Panc1 (cell line): ENCODE measurements at regions not wholly inside any gene's neighbourhood (a gene's known extent, or its start where the extent isn't known, plus 50 kb on each side); places are given as distances from the start of the nearest gene placed in this dataset.
A peak's percentile ranks its signal among the peaks of the same experiment; 100 is the strongest.

Source experiments
- ATAC-seq: fragments of 200-7000 bp; cut with Tn5 transposase; 2 replicates; pipeline ENCODE4 v1.9.1; 2020; ENCODE audit warnings: mild to moderate bottlenecking, moderate library complexity
- BruUV-seq: library from RNA; stranded (reverse); fragments of 400-500 nt; replicated peaks from 2 replicates; lab custom pipeline; 2021; lab: Mats Ljungman, UMichigan
- CTCF ChIA-PET: fragments of 300-600 bp; sonication (Branson Sonifier 250); formaldehyde crosslinking; loops from one replicate; lab custom pipeline; 2022; ENCODE audit warnings: antibody characterized with exemption; lab: Charles Lee
- POLR2A ChIA-PET: fragments of 300-600 bp; sonication (Branson Sonifier 250); formaldehyde crosslinking; loops from one replicate; lab custom pipeline; 2022; ENCODE audit warnings: antibody characterized with exemption; lab: Charles Lee
- DNase-seq: peaks from one replicate; pipeline ENCODE4 v3.0.0-alpha.2; 2010; ENCODE audit warnings: low read depth, low spot score
- H3K27ac ChIP-seq: 2 replicates; pipeline ENCODE4 v1.5.1; 2011; ENCODE audit warnings: mild to moderate bottlenecking, low read length, inconsistent platforms
- H3K27me3 ChIP-seq: fragments of 200-500 bp; sonication (Bioruptor generic); 2 replicates; pipeline ENCODE4 v1.6.0; 2014; ENCODE audit warnings: low read length, inconsistent platforms; ENCODE audit not compliant: control insufficient read depth, insufficient read depth
- H3K36me3 ChIP-seq: fragments of 200-500 bp; sonication (Bioruptor generic); 2 replicates; pipeline ENCODE4 v1.5.1; 2014; ENCODE audit warnings: inconsistent platforms, mild to moderate bottlenecking, low read length, moderate library complexity; ENCODE audit not compliant: control insufficient read depth, insufficient read depth
- H3K4me1 ChIP-seq: 2 replicates; pipeline ENCODE4 v1.5.1; 2011; ENCODE audit warnings: inconsistent platforms, mild to moderate bottlenecking, low read length, moderate library complexity; ENCODE audit not compliant: control insufficient read depth, insufficient read depth
- H3K4me3 ChIP-seq, 2 experiments: 2 replicates each; pipeline ENCODE4 v1.5.1; 2011 to 2012; ENCODE audit warnings: low read depth in 2 of 2, low read length in 2 of 2, mild to moderate bottlenecking in 2 of 2, inconsistent platforms in 1 of 2, moderate library complexity in 1 of 2
- H3K9me3 ChIP-seq: fragments of 200-500 bp; sonication (Bioruptor generic); 2 replicates; pipeline ENCODE4 v1.5.1; 2014; ENCODE audit warnings: low read depth, mild to moderate bottlenecking, inconsistent platforms, low read length, moderate library complexity; ENCODE audit not compliant: control insufficient read depth, insufficient read depth
- POLR2AphosphoS5 ChIP-seq: IDR thresholded peaks from 2 replicates; pipeline ENCODE4 v1.6.1; 2012; ENCODE audit warnings: mild to moderate bottlenecking, low read depth, low read length, moderate library complexity
- SIN3A ChIP-seq: IDR thresholded peaks from 2 replicates; pipeline ENCODE4 v1.6.1; 2012; ENCODE audit warnings: low read depth, mild to moderate bottlenecking, low read length, moderate library complexity, borderline replicate concordance; ENCODE audit not compliant: insufficient read depth
- TCF7L2 ChIP-seq: IDR thresholded peaks from 2 replicates; pipeline ENCODE4 v1.6.1; 2011; ENCODE audit warnings: mild to moderate bottlenecking, low read depth, low read length, inconsistent platforms
- in situ Hi-C: cut with HindIII; loops from 2 replicates; pipeline ENCODE4 v1.10.0; 2016; ENCODE audit warnings: low sequenced_read_pairs, low pct_unique_long_range_greater_than_20kb
- intact Hi-C: fragments of 100-400 bp; cut with micrococcal nuclease; formaldehyde crosslinking; loops from one replicate; pipeline ENCODE4 v1.10.0; 2022; ENCODE audit not compliant: unreplicated experiment
- TF ChIP-seq, protein P1 (sequence below), 2 experiments: IDR thresholded peaks; 2 replicates each; pipeline ENCODE4 v1.6.1; 2011 to 2012; ENCODE audit warnings: low read depth in 2 of 2, control low read depth in 1 of 2, low read length in 1 of 2, mild to moderate bottlenecking in 1 of 2, moderate library complexity in 1 of 2; ENCODE audit not compliant: insufficient read depth in 1 of 2
- TF ChIP-seq, protein P2 (sequence below): fragments of 450-650 bp; IDR thresholded peaks from 2 replicates; pipeline ENCODE4 v1.5.1; 2017; ENCODE audit warnings: mild to moderate bottlenecking

DNA sequence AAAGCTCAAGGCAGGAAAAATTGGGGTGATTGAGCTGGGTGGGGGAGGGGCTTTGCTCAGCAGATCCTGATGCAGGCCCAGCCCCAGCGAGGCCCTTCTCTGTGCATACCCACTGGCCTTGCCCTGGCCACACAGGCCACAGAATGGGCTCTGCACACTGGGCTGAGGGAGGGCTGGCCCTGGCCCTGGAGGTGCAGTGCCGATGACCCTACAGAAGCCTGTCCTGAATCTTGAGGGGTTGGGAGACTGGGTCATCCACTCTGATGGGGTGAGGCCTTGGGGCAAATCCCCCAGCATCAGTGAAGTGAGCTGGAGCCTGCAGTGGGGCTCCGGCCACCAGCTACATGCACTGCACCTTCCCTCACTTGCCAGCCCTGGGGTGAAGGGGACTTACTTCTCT is 153.1 kb downstream of the URI1 start:
- Histone ChIP-seq H3K27ac (no peak overlapping the region), H3K27me3 (no peaks in the 10 kb centered on the region), H3K4me1 (no peaks in the 10 kb centered on the region), H3K36me3 (no peaks in the 10 kb centered on the region), H3K9me3 (no peaks in the 10 kb centered on the region), H3K4me3 (no peak overlapping the region)
- TF ChIP-seq POLR2AphosphoS5: no peak
- no peak for TF ChIP-seq TCF7L2
- TF ChIP-seq, protein P1, sequence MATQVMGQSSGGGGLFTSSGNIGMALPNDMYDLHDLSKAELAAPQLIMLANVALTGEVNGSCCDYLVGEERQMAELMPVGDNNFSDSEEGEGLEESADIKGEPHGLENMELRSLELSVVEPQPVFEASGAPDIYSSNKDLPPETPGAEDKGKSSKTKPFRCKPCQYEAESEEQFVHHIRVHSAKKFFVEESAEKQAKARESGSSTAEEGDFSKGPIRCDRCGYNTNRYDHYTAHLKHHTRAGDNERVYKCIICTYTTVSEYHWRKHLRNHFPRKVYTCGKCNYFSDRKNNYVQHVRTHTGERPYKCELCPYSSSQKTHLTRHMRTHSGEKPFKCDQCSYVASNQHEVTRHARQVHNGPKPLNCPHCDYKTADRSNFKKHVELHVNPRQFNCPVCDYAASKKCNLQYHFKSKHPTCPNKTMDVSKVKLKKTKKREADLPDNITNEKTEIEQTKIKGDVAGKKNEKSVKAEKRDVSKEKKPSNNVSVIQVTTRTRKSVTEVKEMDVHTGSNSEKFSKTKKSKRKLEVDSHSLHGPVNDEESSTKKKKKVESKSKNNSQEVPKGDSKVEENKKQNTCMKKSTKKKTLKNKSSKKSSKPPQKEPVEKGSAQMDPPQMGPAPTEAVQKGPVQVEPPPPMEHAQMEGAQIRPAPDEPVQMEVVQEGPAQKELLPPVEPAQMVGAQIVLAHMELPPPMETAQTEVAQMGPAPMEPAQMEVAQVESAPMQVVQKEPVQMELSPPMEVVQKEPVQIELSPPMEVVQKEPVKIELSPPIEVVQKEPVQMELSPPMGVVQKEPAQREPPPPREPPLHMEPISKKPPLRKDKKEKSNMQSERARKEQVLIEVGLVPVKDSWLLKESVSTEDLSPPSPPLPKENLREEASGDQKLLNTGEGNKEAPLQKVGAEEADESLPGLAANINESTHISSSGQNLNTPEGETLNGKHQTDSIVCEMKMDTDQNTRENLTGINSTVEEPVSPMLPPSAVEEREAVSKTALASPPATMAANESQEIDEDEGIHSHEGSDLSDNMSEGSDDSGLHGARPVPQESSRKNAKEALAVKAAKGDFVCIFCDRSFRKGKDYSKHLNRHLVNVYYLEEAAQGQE (IDR thresholded peaks at IDR 0.05; ENCODE audit: insufficient read depth in 1 of 2, low read depth in 2 of 2, low read length in 1 of 2): no peak
- no peak for TF ChIP-seq SIN3A
- TF ChIP-seq, protein P2, sequence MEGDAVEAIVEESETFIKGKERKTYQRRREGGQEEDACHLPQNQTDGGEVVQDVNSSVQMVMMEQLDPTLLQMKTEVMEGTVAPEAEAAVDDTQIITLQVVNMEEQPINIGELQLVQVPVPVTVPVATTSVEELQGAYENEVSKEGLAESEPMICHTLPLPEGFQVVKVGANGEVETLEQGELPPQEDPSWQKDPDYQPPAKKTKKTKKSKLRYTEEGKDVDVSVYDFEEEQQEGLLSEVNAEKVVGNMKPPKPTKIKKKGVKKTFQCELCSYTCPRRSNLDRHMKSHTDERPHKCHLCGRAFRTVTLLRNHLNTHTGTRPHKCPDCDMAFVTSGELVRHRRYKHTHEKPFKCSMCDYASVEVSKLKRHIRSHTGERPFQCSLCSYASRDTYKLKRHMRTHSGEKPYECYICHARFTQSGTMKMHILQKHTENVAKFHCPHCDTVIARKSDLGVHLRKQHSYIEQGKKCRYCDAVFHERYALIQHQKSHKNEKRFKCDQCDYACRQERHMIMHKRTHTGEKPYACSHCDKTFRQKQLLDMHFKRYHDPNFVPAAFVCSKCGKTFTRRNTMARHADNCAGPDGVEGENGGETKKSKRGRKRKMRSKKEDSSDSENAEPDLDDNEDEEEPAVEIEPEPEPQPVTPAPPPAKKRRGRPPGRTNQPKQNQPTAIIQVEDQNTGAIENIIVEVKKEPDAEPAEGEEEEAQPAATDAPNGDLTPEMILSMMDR: no peak
- POLR2A ChIA-PET: no interaction called here
- intact Hi-C loops (no loop called here), in situ Hi-C loops (no loop called here)
- DNase-seq: no peak
- BruUV-seq: no TSS peak
- ATAC-seq: 0 out of 2 replicates have a peak, but pooled peaks have one; percentile 14
- CTCF ChIA-PET: no interaction called here

DNA sequence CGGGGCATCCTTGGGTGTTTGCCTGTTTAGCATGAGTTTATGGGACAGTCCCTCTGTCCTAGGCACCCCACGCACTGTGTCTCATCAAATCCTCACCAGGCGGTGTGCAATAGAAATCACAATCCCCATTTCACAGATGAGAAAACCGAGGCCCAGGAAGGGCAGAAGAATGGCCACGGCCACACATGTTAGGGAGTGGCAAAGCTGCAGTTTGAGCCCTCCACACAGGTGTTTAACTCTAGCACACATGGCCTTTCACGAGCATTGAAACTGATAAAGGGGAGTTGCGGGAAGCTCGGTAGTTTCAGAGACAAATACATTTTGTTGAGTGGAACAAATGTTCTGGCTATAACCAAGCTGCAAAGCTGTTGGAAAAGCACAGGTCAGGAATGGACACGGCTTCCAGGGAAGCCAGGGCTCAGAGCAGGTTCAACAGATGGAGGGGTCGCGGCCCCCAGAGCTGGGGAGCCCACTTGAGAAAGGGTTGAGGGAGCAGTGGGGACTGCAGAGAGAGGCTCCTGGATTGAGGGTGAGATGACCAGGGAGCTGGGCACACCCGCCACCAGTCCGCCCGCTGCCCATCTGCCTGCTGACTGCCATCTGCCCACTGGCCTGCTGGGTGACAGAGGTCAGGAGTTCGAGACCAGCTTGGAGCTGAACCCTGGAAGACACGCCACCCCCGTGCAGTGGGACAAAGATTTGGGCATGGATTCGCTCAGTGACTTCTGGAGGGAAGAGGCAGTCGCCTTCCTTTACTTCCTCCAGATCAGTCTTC is 154.7 kb downstream of the URI1 start:
- no TSS peak for BruUV-seq
- CTCF ChIA-PET: no interaction called here
- intact Hi-C loops: no loop called here

More for the DNA sequence above, 154.7 kb downstream of the URI1 start:
- in situ Hi-C loops: no loop called here
- Histone ChIP-seq H3K4me3 (no peak overlapping the region), H3K36me3 (no peaks in the 10 kb centered on the region), H3K9me3 (no peaks in the 10 kb centered on the region), H3K27ac (no peak overlapping the region), H3K27me3 (no peaks in the 10 kb centered on the region), H3K4me1 (no peaks in the 10 kb centered on the region)
- TF ChIP-seq, protein P2: no peak
- TF ChIP-seq, protein P1 (IDR thresholded peaks at IDR 0.05; ENCODE audit: insufficient read depth in 1 of 2, low read depth in 2 of 2, low read length in 1 of 2): no peak
- TF ChIP-seq SIN3A (no peak), TCF7L2 (no peak), POLR2AphosphoS5 (no peak)
- DNase-seq (no peak), ATAC-seq (no peak)
- POLR2A ChIA-PET: no interaction called here
